CD4-positive, alpha-beta T cell (primary cell): ENCODE measurements at regions not wholly inside any gene's neighbourhood (a gene's known extent, or its start where the extent isn't known, plus 50 kb on each side); places are given as distances from the start of the nearest gene placed in this dataset.
"Not testable (repeated sequence)": the region's sequence is repeated elsewhere in the genome, so short reads cannot be mapped to it uniquely, and the experiment has no call there.

Experiments
- ATAC-seq: fragments of 200-7000 bp; cut with Tn5 transposase; one replicate; pipeline ENCODE4 v1.10.0; 2022; ENCODE audit warnings: mild to moderate bottlenecking; ENCODE audit not compliant: poor library complexity
- CTCF ChIA-PET: fragments of 350-600 bp; sonication (Branson Sonifier 250); formaldehyde crosslinking; loops from one replicate; lab custom pipeline; 2021; ENCODE audit warnings: antibody characterized with exemption, inconsistent platforms; lab: Charles Lee
- POLR2A ChIA-PET: fragments of 350-600 bp; sonication (Branson Sonifier 250); formaldehyde crosslinking; loops from one replicate; lab custom pipeline; 2021; ENCODE audit warnings: antibody characterized with exemption, inconsistent platforms; lab: Charles Lee
- DNase-seq, 14 experiments: peaks; one replicate each; pipeline ENCODE4 v3.0.0-alpha.2; 2013 to 2020; ENCODE audit warnings: mixed read lengths in 2 of 14
- H3K27ac ChIP-seq, 2 donors: one replicate each; pipeline versions ENCODE4 v1.5.1 to v1.7.0; 2013; ENCODE audit warnings: low read length in 2 of 2, low read depth in 1 of 2, mild to moderate bottlenecking in 1 of 2
- H3K27me3 ChIP-seq, 2 experiments: 1 replicate in 1 of 2; 2 replicates in 1 of 2; pipeline versions ENCODE4 v1.6.1 to v1.7.0; 2013; ENCODE audit warnings: low read length in 2 of 2, control low read depth in 1 of 2, mild to moderate bottlenecking in 1 of 2, moderate library complexity in 1 of 2; ENCODE audit not compliant: insufficient read depth in 2 of 2, control insufficient read depth in 1 of 2
- H3K36me3 ChIP-seq: one replicate; pipeline ENCODE4 v1.6.1; 2013; ENCODE audit warnings: low read length, control low read depth; ENCODE audit not compliant: insufficient read depth
- H3K4me1 ChIP-seq: one replicate; pipeline ENCODE4 v1.6.1; 2013; ENCODE audit warnings: low read length, control low read depth; ENCODE audit not compliant: insufficient read depth
- H3K4me3 ChIP-seq: one replicate; pipeline ENCODE4 v1.5.1; 2013; ENCODE audit warnings: mild to moderate bottlenecking, low read length, moderate library complexity
- H3K9me3 ChIP-seq, 2 experiments: 1 replicate in 1 of 2; 2 replicates in 1 of 2; pipeline versions ENCODE4 v1.6.1 to v1.7.0; 2013; ENCODE audit warnings: low read length in 2 of 2, mild to moderate bottlenecking in 2 of 2, control low read depth in 1 of 2, moderate library complexity in 1 of 2; ENCODE audit not compliant: control insufficient read depth in 1 of 2, insufficient read depth in 1 of 2
- H3K27ac Mint-ChIP-seq: one replicate; pipeline ENCODE4 v1.8.0; 2020; ENCODE audit warnings: mixed read lengths
- H3K27me3 Mint-ChIP-seq: one replicate; pipeline ENCODE4 v1.8.0; 2021; ENCODE audit warnings: mixed read lengths
- H3K36me3 Mint-ChIP-seq: one replicate; pipeline ENCODE4 v1.8.0; 2021; ENCODE audit warnings: low read depth, mixed read lengths
- H3K4me1 Mint-ChIP-seq: one replicate; pipeline ENCODE4 v1.8.0; 2021; ENCODE audit warnings: low read depth, mixed read lengths
- H3K4me3 Mint-ChIP-seq: one replicate; pipeline ENCODE4 v1.8.0; 2020; ENCODE audit warnings: mild to moderate bottlenecking, mixed read lengths
- H3K9me3 Mint-ChIP-seq: one replicate; pipeline ENCODE4 v1.8.0; 2020; ENCODE audit warnings: mixed read lengths
- CTCF ChIP-seq: fragments of 200-600 bp; IDR thresholded peaks from one replicate; pipeline ENCODE4 v1.8.0; 2022; ENCODE audit warnings: antibody characterized with exemption, mild to moderate bottlenecking
- intact Hi-C, 2 experiments: fragments of 100-400 bp; cut with DNase I in 1 of 2; cut with micrococcal nuclease in 1 of 2; formaldehyde crosslinking; loops; one replicate each; pipeline versions ENCODE4 v1.15.1 to v1.9.0; 2023 to 2025; cut with DNase I, micrococcal nuclease

GRCh38 chr11:38339835-38340440, 1741.9 kb upstream of the RAG2 start:
- TF ChIP-seq CTCF, result no peak
- no peak overlapping the region for H3K27ac Mint-ChIP-seq
- ChIA-PET CTCF (no interaction called here), POLR2A (no interaction called here)
- no peaks in the 10 kb centered on the region for H3K4me1 ChIP-seq
- H3K4me3 ChIP-seq, result no peak overlapping the region
- no peak for DNase-seq
- no peaks in the 10 kb centered on the region for H3K36me3 ChIP-seq
- no peak for ATAC-seq
- no peak overlapping the region for H3K27ac ChIP-seq
- no peak overlapping the region for H3K4me3 Mint-ChIP-seq
- H3K27me3 Mint-ChIP-seq, result no peaks in the 10 kb centered on the region
- H3K9me3 Mint-ChIP-seq, result peaks cover 12% of the 10 kb centered on the region
- no peaks in the 10 kb centered on the region for H3K27me3 ChIP-seq
- H3K4me1 Mint-ChIP-seq, result no peaks in the 10 kb centered on the region
- H3K9me3 ChIP-seq, result peaks cover 6 to 7% of the 10 kb centered on the region in 2 experiments
- intact Hi-C loops, result no loop called here
- no peaks in the 10 kb centered on the region for H3K36me3 Mint-ChIP-seq

GRCh38 chr11:38338022-38338421, 1740.0 kb upstream of the RAG2 start:
- H3K4me1 ChIP-seq, H3K4me3 ChIP-seq, H3K27me3 Mint-ChIP-seq, CTCF ChIA-PET, ATAC-seq, H3K36me3 ChIP-seq, DNase-seq, H3K4me3 Mint-ChIP-seq, POLR2A ChIA-PET, H3K9me3 ChIP-seq, H3K27ac Mint-ChIP-seq, H3K4me1 Mint-ChIP-seq, intact Hi-C loops, H3K27ac ChIP-seq, H3K27me3 ChIP-seq, H3K36me3 Mint-ChIP-seq: not testable (repeated sequence)
- peaks cover 11% of the 10 kb centered on the region for H3K9me3 Mint-ChIP-seq

GRCh38 chr11:38332046-38332445, 1734.0 kb upstream of the RAG2 start:
- H3K9me3 Mint-ChIP-seq, result peaks cover 3% of the 10 kb centered on the region

More at GRCh38 chr11:38332046-38332445, 1734.0 kb upstream of the RAG2 start:
- intact Hi-C loops, result no loop called here
- ChIA-PET CTCF (no interaction called here), POLR2A (no interaction called here)
- no peak for DNase-seq
- H3K4me3 ChIP-seq, result no peak overlapping the region
- peaks cover 0 to 5% of the 10 kb centered on the region in 2 experiments for H3K9me3 ChIP-seq
- no peak overlapping the region for H3K4me3 Mint-ChIP-seq
- no peak overlapping the region for H3K27ac ChIP-seq
- H3K36me3 ChIP-seq, result no peaks in the 10 kb centered on the region
- no peak for ATAC-seq
- H3K4me1 Mint-ChIP-seq, result no peaks in the 10 kb centered on the region
- H3K27me3 Mint-ChIP-seq, result no peaks in the 10 kb centered on the region
- no peaks in the 10 kb centered on the region for H3K4me1 ChIP-seq
- H3K27ac Mint-ChIP-seq, result no peak overlapping the region
- no peaks in the 10 kb centered on the region for H3K36me3 Mint-ChIP-seq
- no peak for TF ChIP-seq CTCF
- H3K27me3 ChIP-seq, result no peaks in the 10 kb centered on the region
